Hepatic stellate cell (primary cell): ENCODE measurements at regions not wholly inside any gene's neighbourhood (a gene's known extent, or its start where the extent isn't known, plus 50 kb on each side); places are given as distances from the start of the nearest gene placed in this dataset.
"Not testable (repeated sequence)": the region's sequence is repeated elsewhere in the genome, so short reads cannot be mapped to it uniquely, and the experiment has no call there.

Experiments
- DNase-seq: peaks from one replicate; pipeline ENCODE4 v3.0.0; 2011; ENCODE audit warnings: low spot score

DNA sequence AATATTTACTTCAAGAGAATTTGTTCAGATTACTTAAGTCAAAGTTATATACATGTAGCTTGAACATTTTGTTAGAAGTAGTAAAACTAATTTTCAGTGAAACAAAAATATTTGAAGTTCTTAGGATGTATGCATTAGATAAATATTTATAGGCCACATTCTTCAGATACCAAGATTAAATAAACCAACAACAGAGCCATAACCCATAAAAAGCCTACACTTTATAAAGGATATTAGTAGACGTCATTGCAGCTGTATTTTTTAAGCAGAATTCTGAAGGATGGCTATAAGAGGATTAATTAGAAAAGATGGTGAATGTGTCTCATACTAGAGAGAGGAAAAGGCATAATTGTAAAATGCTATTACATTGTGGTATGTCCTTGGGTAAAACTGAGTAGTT is 449.7 kb upstream of the ALCAM start:
- no peak for DNase-seq

DNA sequence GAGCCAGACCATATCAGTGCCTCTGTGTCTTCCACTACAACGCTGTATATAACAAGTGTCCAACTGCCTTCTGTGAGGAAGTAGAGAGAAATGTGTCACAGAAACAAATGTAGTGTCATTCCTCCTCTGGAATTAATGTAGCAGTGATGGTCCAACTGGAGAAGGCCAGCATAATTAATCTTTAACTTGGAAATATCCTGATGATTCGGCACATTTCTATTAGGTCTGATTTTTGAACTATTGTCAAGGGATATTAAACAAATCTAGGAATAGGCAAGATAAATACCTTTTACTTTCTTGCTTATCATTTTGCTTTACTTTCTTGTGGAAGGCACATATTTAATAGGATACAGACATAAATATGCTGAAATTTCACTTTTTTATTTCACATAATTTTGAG is 446.2 kb upstream of the ALCAM start:
- DNase-seq, result no peak

DNA sequence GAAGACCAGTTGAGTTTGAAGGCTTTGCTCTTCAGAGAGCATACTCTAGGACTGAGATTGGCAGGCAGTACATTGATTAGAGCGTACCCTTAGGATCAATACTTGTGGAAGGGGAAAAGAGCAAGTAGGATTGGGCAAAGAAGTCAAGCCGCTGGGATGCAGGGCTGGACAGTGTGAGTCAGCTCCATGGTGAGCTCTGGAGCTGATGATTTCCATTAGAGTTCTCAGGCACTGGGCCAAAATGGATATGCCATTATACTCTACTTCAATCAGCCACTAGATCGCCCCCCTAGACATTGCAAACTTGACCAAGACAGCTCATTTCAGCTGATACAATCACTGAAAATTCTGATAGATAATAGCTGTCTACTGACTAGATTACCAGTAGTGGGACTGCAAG is 432.7 kb upstream of the ALCAM start:
- no peak for DNase-seq

DNA sequence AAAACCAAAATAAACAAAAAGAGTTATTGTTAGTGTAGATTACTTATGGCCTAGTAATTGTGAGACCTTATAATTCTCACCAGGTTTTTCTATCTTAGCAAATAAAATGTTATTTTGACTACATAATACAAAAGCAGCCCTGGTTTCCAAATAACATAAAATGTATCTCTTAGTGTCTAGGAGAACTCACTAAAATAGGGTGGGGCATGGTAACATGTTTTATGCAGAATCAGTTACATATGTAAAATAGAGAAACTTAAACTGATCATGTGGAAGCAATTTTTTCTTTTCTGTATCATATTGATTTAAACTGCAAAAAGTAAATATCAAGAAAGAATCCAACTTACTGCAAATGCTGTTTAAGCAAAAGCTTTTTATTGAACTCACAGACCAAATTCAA is 431.1 kb upstream of the ALCAM start:
- DNase-seq, result no peak

DNA sequence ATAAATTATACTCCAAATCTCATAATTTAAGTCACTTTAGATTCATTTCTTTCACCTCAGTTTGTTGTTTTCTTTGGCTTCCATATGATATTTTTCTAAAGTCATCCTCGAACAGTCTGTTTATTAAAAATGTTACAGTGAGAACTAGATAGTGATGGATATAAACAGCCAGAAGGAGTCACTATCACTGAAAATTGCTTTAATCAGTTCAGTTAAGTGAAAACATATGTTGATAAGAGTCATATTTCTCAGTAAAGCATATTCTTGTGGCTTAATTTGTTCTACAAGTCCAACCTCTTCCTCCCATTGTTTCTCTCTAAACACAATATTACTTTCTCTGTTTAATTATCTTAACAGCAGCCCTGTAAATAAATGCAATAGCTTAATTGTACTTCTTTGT is 427.5 kb upstream of the ALCAM start:
- no peak for DNase-seq

DNA sequence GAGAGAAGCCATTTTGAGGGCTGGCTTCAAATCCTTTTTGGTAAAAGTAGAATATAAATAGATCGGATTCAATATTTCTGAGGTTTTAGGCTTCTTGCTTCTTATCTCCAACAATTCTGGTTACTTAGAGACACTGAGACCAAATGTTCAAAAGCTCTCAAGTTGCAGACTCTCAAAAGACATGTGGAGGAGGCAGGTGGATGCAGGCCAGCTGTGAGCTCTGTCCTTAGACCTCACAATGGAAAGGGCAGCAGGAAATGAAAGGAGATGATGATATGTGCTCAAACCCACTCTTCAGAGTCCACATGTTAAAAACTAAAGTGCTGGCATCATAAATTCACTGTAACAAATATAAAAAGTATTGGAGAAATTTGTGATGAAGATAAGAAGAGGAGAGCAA is 424.9 kb upstream of the ALCAM start:
- no peak for DNase-seq

DNA sequence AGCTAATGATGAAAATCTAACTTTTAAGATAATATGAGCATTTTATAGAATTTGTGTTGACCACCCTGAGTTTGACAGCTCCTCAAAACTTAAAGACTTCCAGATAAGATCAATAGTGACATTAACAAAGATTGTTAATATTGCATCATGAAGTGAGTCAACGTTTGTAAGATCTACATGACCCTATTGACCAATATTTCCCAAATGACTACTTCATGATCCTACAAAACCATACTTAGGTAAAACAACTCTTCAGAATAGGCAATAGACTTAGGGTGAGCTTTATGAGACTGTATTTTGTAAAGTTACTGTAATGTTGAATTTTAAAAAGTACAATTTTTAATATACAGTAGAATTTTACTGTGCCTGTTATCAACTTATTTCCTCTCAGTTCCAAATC is 422.7 kb upstream of the ALCAM start:
- DNase-seq, result no peak

DNA sequence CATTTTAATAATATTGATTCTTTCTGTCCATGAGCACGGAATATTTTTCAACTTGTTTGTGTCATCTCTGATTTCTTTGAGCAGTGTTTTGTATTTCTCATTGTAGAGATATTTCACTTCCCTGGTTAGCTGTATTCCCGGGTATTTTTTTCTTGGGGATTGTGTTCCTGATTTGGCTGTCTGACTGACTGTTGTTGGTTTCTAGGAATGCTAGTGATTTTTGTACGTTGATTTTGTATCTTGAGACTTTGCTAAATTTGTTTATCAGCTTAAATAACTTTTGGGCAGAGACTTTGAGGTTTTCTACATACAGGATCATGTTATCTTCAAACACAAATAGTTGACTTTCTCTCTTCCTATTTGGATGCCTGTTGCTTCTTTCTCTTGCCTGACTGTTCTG is 418.8 kb upstream of the ALCAM start:
- no peak for DNase-seq

DNA sequence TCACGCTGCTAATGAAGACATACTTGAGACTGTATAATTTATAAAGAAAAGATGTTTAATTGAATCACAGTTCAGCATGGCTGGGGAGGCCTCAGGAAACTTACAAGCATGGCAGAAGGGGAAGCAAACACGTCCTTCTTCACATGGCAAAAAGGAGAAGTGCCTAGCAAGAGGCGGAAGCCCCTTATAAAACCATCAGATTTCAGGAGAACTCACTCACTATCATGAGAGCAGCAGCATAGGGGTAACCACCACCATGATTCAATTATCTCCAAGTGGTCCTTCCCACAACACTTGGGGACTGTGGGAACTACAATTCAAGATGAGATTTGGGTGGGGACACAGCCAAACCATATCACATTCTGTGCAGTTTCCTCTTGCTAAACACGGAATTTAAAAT is 416.9 kb upstream of the ALCAM start:
- not testable (repeated sequence) for DNase-seq

DNA sequence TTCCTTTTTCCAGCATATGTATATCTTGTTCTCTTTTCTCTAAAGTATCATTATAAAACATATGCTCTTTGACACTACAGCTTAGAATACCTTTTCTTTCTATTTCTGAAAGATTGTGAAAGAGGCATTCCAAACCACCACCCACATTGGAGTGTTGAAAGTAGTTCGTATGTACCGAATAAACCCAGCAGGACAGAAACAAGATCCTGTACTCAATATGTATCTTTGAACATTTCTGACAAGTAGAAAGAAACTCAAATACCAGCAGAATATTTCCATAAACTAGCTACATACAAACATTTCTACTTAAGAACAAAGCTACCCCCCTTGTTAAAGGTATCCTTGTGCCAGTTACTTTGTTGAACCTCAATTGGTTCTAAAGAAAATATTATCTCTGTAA is 415.3 kb upstream of the ALCAM start:
- DNase-seq, result no peak

DNA sequence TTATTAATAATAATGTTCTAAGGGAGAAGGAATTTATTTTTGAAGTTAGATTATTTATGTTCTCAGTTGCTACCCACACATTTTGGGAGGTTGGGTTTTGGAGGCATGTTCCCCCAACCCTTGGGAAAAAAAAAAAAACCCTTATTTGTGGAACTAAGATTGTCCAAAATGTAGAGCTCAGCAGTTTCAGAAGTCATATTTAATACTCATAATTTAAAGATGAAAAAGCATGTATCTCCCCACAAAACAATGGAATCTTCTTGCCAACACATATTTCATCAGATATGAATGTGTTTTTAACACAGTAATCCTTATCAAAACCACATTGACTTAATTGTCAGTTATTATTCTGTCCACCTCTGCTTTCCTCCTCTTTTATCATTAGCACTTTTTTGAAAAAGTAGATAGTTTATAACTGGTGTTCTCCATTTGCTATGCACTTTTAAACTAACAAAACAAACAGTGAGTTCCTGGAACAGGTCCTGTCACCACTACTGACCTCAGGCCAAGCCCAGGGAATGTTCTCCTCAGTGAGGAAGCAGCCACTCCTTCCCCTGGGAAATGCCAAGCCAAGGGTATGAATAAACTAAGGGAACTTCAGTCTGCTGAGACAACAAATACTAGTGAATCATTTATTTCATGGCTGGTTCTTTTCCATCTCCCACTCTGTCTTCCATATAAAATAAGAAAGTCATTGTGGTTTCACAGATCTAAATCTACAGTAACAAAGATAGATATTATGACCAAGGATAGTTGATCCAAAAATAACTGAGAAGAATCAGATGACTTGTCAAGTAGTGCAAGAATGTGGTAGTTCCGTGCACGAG is 414.4 kb upstream of the ALCAM start:
- peak; percentile 82 for DNase-seq

DNA sequence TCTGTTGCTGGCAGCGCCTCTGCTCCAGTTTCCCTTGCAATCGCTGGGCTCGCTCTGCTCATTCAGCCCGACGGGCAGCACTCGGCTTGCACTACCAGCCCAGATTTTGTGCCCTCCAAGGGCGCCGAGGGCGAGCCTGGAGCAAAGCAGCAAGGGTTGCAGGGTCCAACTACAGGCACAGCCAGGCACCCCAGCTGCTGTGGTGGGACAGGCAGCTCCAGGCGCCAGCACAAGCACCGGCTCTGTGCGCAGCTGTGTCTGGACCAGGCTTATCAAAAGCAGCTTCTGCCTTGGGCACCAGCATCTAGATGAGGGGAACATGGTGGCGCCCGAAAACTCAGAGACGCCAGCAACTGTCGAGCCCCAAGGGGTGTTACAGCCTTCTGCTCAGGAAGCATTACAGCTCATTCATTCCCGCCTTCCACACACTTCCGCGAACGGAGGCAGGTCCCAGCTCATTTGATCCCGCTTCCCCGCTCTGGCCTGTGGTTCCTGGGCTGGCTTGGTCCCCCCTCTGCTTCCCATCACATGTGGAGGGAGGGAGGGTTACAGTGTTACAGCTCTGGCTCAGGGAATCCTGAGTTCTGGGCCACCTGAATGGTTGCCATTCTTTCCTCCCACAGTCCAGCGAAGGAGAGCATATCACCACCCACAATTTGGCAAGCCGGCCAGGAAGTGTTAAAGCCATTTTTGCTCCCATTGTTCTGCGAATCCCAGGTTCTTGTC is 409.9 kb upstream of the ALCAM start:
- no peak for DNase-seq

DNA sequence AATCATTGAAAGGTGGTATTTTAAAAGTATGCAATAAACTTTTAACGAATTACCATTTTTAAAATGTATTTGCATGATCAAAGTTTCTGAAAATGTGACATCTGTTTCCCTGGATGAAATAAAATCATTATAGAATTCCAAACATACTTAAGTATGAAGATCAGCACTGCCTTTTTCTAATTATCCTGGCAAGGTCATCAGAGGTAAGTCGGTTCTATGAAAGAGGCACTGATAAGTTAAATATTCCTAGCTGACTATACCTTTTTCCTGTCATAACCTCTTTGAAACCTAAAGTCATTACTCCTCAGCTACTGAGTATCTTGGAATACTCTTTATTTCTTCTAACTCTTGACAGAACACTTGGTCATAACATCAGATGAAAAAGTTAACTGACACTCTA is 406.1 kb upstream of the ALCAM start:
- no peak for DNase-seq

DNA sequence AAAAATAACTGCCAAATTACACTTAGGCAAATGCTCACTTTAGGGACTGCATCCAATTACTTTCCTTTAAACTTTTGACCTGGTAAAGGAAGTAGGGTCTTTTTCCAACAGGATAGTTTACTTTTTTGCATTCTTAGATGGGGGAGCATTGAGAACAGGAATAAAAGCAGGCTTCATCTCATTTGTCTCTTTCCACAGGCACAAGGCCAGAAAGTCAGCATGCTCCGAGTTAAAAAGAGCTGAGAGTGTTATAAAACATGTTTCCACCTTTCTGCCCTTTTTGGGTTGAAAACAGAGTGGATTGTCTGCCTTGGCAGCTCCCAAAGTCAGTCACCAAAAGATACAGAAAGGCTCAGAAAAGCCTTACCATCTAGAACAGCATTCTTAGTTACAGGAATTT is 404.9 kb upstream of the ALCAM start:
- DNase-seq, result no peak

DNA sequence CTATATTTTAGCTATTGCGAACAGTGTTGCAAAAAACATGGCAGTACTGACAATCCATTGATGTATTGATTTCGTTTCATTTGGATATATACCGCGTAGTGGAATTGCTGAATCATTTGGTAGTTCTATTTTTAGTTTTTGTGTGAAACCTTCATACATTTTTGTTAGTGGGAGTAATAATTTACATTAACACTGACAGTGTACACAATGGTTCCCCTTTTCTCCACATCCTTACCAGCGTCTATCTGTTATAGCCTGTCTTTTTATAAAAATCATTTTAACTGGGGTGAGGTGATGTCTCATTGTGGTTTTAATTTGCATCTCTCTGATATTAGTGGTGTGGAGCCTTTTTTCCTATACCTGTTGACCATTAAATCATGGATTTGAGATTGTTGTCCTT is 392.4 kb upstream of the ALCAM start:
- DNase-seq, result no peak

DNA sequence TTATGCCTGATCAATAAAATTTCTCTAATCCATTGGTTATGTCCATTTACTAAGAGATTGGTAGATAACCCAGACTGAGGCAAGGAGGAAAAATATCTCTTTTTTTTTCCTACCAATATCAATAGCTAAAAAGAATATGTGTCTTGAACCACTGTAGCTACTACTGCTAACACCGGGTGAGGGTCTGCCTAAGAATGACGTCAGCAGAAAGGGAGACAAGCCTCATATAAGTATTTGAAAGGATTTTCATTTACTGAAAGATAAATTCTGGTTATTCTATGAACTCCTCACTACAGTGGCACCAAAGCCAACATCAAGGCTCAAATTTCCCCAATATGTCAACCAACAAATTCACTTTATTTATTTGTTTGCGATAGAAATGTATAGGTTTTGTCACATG is 389.0 kb upstream of the ALCAM start:
- no peak for DNase-seq

DNA sequence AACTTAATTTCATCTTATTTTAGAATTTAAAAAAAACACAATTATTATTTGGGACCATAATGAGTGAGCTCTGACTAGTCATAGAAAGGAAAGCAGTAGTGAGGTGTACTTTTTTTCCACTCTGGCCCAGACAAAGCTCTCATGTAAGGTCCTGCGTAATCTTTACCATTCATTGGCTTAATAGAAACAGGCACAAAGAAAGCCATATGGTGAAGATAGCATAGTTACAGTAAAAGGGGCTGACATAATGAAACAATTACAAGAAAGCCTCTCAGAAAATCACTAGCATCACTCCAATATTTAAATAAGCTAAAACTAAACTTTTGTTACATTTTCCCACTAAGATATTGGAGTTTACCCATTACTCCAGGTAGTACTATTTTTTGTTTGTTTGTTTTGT is 384.6 kb upstream of the ALCAM start:
- DNase-seq, result no peak

DNA sequence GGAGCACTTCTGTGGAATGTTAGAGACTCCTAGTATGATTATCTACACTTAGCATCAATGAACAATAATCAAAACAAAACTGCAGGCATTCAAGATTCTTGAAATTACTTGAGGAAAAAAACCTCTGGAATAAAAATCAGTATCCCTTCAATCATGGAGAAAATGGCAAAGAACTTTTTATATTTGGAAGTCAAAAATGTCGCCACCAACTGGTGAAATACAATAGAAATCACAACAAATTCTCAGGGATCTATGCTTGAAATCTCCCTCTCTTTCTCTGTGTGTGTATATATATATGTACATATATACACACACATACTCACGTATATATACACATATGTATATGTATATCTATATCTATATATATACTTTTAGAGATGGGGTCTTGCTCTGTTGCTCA is 378.9 kb upstream of the ALCAM start:
- no peak for DNase-seq

DNA sequence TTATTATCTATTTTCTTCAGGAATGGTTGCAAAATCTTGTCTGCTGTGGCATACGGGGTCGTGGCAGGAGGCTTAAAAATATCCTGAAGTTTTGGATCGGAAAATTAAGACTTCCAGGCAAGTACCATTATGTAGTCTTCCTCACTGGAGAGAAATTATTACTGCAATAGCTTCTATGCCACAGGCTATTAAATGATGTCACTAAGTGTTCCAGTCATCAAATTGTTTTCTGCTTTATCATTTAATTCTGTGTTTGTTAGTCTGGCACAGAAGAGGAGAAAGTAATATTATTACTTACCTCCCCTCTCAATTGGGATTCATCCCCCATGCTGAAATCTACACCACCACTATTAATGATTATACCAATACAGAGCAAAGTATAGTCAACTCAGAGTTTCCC is 378.2 kb upstream of the ALCAM start:
- DNase-seq, result no peak

DNA sequence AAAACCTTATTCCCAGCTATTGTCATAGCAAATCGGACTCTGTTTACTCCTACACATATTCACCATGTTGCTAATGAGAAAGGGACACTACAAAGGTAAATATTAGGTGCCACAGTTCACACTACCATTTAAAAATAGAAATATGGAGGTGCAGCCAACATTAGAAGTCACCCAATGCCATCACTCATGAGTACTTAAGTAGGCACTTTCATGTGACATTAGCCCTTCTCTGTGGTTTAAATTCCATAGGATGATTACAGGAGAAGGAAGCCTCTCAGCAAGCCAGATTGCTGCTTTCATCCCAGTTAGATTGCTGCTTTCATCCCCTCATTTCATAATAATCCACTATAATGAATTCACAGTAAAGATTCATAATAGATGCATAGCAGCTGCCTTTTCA is 376.8 kb upstream of the ALCAM start:
- DNase-seq, result no peak

DNA sequence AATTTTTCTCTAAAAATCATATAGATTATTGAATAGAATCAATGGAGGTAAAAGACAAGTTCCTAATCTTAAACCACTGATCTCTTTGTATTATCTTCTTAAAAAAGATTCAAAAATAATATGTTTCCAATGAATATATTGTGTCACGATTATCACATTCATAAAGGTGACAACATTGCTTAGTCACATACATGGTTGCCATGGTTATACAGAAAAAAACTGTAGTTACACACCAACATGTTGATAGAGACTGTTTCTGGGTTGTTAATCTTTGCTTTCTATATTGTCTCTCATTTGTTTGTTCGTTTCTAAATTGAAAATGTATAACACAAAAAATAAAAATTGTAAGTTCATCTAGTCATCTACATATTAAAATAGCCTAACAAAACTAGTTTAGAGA is 376.0 kb upstream of the ALCAM start:
- no peak for DNase-seq

DNA sequence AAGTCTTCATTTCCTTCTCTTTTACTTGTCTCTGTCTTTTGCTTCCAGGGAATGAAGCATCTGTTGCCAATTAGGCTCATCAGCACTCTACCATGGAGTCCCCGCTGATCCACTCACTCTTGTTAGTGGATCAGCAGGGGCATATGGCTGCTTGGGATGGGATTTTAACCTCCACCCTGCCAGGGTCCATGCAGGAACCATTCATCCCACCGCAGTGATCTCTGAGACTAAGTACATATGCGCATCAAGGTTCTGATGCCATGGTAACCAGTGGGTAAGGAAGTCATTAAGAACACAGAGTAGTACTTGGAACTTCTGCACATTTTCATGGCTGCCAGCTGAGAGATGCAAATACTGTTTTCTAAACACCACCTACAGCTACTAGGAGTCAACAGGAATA is 374.0 kb upstream of the ALCAM start:
- DNase-seq, result no peak

DNA sequence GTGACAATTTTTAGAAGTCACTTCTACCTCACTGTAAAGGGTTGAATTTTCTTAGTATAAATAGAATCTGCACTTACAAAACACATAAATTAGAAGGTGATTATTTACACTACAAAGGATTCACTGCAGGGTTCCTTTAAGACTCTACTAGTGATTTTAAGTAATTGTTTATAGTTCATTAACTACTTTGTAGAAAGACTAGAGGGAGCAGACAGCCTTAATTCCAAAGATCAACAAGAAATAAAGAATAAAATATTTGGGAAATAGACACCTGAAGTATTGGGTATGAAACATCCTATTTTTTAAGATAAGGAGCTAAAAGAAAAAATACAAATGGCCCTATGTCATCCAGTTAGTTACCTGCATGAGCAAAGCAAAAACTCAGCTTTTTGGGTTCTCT is 360.5 kb upstream of the ALCAM start:
- DNase-seq, result no peak

DNA sequence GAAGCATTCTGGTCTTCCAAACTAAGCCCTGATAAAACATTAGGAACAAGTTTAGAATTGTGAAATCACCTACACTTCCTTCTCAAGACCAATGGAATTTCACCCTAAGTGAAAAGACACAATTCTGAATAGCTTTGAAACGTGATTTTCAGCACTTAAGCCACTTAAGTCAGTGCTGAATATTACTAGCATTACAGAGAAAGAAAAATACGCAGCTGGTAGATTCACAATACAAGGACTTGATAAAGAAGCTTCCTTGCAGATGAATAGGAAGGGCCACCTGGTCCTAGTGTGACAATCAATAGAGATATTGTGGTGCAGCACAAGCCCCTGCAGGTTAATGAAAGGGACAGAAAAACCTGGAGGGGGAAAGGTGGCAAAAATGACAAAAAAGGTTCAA is 353.1 kb upstream of the ALCAM start:
- no peak for DNase-seq
